HepG2 (cell line): ENCODE measurements at regions not wholly inside any gene's neighbourhood (a gene's known extent, or its start where the extent isn't known, plus 50 kb on each side); places are given as distances from the start of the nearest gene placed in this dataset.

Source experiments
- ATAC-seq: fragments of 200-7000 bp; cut with Tn5 transposase; 3 replicates; pipeline ENCODE4 v1.9.1; 2020; ENCODE audit warnings: mild to moderate bottlenecking, moderate library complexity
- BruUV-seq: library from RNA; stranded (reverse); fragments of 400-500 nt; replicated peaks from 2 replicates; lab custom pipeline; 2021; lab: Mats Ljungman, UMichigan
- CTCF ChIA-PET: fragments of 300-600 bp; formaldehyde crosslinking; extraction: SDS; loops from one replicate; lab custom pipeline; 2021; ENCODE audit warnings: low total read pairs, inconsistent platforms, low intra/inter-chr PET ratio; lab: Yijun Ruan, JAX
- POLR2A ChIA-PET: fragments of 350-600 bp; sonication (Branson Sonifier 250); formaldehyde crosslinking; loops from one replicate; lab custom pipeline; 2020; ENCODE audit warnings: antibody characterized with exemption, inconsistent platforms; lab: Yijun Ruan, JAX
- DNase-seq: peaks from one replicate; pipeline ENCODE4 v3.0.0-alpha.2; 2015; ENCODE audit warnings: low spot score
- FAIRE-seq: peaks from 3 replicates; lab custom pipeline; 2011; peaks lifted over from hg19 to GRCh38; lab: Jason Lieb, UNC
- H2AFZ ChIP-seq: one replicate; pipeline ENCODE4 v1.6.1; 2011; ENCODE audit warnings: low read length, inconsistent platforms
- H3K27ac ChIP-seq: fragments of 300-600 bp; 3 replicates; pipeline ENCODE4 v1.8.0; 2011; ENCODE audit warnings: mixed run types, mild to moderate bottlenecking, mixed read lengths, low read length, inconsistent platforms; ENCODE audit not compliant: insufficient read depth; ENCODE audit errors: extremely low read length
- H3K27me3 ChIP-seq, 2 experiments: fragments of 200-600 bp in 1 of 2; 2 replicates in 1 of 2; 3 replicates in 1 of 2; pipeline versions ENCODE4 v1.6.0 to v1.8.0; 2011; ENCODE audit warnings: low read length in 2 of 2, mild to moderate bottlenecking in 2 of 2, moderate library complexity in 2 of 2, inconsistent platforms in 1 of 2; ENCODE audit not compliant: insufficient read depth in 2 of 2, control insufficient read depth in 1 of 2
- H3K36me3 ChIP-seq, 2 experiments: fragments of 200-600 bp in 1 of 2; replicated peaks in 1 of 2; 2 replicates in 1 of 2; 3 replicates in 1 of 2; pipeline versions ENCODE4 v1.5.1 to v1.8.0; 2011; ENCODE audit warnings: low read length in 2 of 2, inconsistent platforms in 1 of 2; ENCODE audit not compliant: insufficient read depth in 2 of 2, control insufficient read depth in 1 of 2
- H3K4me1 ChIP-seq: 2 replicates; pipeline ENCODE4 v1.5.1; 2012; ENCODE audit warnings: low read length, inconsistent platforms; ENCODE audit not compliant: insufficient read depth
- H3K4me2 ChIP-seq: 2 replicates; pipeline ENCODE4 v1.6.0; 2011; ENCODE audit warnings: low read depth, low read length, inconsistent platforms
- H3K4me3 ChIP-seq, 3 experiments: fragments of 200-600 bp in 1 of 3; sonication (generic), shearing (Covaris generic) in 1 of 3; replicated peaks in 1 of 3; 2 replicates each; pipeline ENCODE4 v1.5.1; 2011 to 2016; ENCODE audit warnings: low read length in 3 of 3, inconsistent platforms in 2 of 3, low read depth in 2 of 3, mild to moderate bottlenecking in 2 of 3, control low read depth in 1 of 3, mixed read lengths in 1 of 3; ENCODE audit not compliant: insufficient read depth in 1 of 3
- H3K79me2 ChIP-seq: one replicate; pipeline ENCODE4 v1.6.1; 2011; ENCODE audit warnings: low read length, inconsistent platforms; ENCODE audit not compliant: insufficient read depth
- H3K9ac ChIP-seq: 2 replicates; pipeline ENCODE4 v1.6.0; 2011; ENCODE audit warnings: mild to moderate bottlenecking, low read depth, low read length, inconsistent platforms; ENCODE audit not compliant: insufficient read depth
- H3K9me3 ChIP-seq: 2 replicates; pipeline ENCODE4 v1.5.1; 2012; ENCODE audit warnings: mild to moderate bottlenecking, low read length
- H4K20me1 ChIP-seq: 2 replicates; pipeline ENCODE4 v1.6.0; 2011; ENCODE audit warnings: inconsistent platforms, mild to moderate bottlenecking, low read length, moderate library complexity; ENCODE audit not compliant: insufficient read depth
- CBX1 ChIP-seq: IDR thresholded peaks from one replicate; pipeline ENCODE4 v1.6.1; 2016; ENCODE audit warnings: antibody characterized with exemption, low read depth
- CTCF ChIP-seq: sonication (generic); formaldehyde crosslinking; IDR thresholded peaks from 2 replicates; pipeline ENCODE4 v1.5.0; 2020; ENCODE audit warnings: mild to moderate bottlenecking, missing genetic modification reagents, moderate library complexity
- IRF2 ChIP-seq: IDR thresholded peaks from 2 replicates; pipeline ENCODE4 v1.6.1; 2018; ENCODE audit warnings: missing genetic modification reagents, missing compliant biosample characterization
- SPEN ChIP-seq: sonication (generic); formaldehyde crosslinking; IDR thresholded peaks from 2 replicates; pipeline ENCODE4 v1.5.1; 2020; ENCODE audit warnings: low read depth, mild to moderate bottlenecking, missing genetic modification reagents
- TRIM22 ChIP-seq: fragments of 450-650 bp; IDR thresholded peaks from 2 replicates; pipeline ENCODE4 v1.6.1; 2017
- TSC22D2 ChIP-seq: sonication (generic); formaldehyde crosslinking; IDR thresholded peaks from 2 replicates; pipeline ENCODE4 v1.5.1; 2020; ENCODE audit warnings: missing genetic modification reagents, mild to moderate bottlenecking, borderline replicate concordance
- ZNF354B ChIP-seq: sonication (generic); formaldehyde crosslinking; IDR thresholded peaks from 2 replicates; pipeline ENCODE4 v1.8.0; 2022; ENCODE audit warnings: mild to moderate bottlenecking, missing genetic modification reagents
- ZNF484 ChIP-seq: sonication (generic); formaldehyde crosslinking; IDR thresholded peaks from 2 replicates; pipeline ENCODE4 v1.5.1; 2020; ENCODE audit warnings: mild to moderate bottlenecking, low read depth, missing genetic modification reagents, borderline replicate concordance
- ZNF747 ChIP-seq: sonication (generic); formaldehyde crosslinking; IDR thresholded peaks from 2 replicates; pipeline ENCODE4 v1.8.1; 2023; ENCODE audit warnings: missing genetic modification reagents, mild to moderate bottlenecking, borderline replicate concordance
- ZSCAN5A ChIP-seq: sonication (generic); formaldehyde crosslinking; IDR thresholded peaks from 2 replicates; pipeline ENCODE4 v1.8.0; 2022; ENCODE audit warnings: mild to moderate bottlenecking, missing genetic modification reagents, borderline replicate concordance
- WGBS: methylation state at CpG from one replicate; pipeline ENCODE4 v1.1.6; 2017; ENCODE audit warnings: low lambda C conversion rate; 5-methylcytosine and 5-hydroxymethylcytosine counted together
- in situ Hi-C: cut with HindIII; loops from 2 replicates; pipeline ENCODE4 v1.10.0; 2017; ENCODE audit warnings: low pct_unique_long_range_greater_than_20kb; ENCODE audit not compliant: extremely low pct_ligation_motif_present
- intact Hi-C: fragments of 100-400 bp; cut with micrococcal nuclease; formaldehyde crosslinking; loops from one replicate; pipeline ENCODE4 v1.10.0; 2022; ENCODE audit not compliant: unreplicated experiment

- no peak for ATAC-seq
- CTCF ChIA-PET = no interaction called here
- 15% methylated on average over 2 of the region's 2 CpGs for WGBS
These were observed 88.2 kb downstream of the KCTD12 start for GRCh38 chr13:76798037-76798436.

More at GRCh38 chr13:76798037-76798436, 88.2 kb downstream of the KCTD12 start:
- H3K9ac ChIP-seq = no peak overlapping the region
- H3K36me3 ChIP-seq = no peaks in the 10 kb centered on the region
- no peak for TF ChIP-seq CTCF (CRISPR knock-in tag)
- no peak for TF ChIP-seq ZNF354B
- TF ChIP-seq ZNF484 (CRISPR knock-in tag) = no peak
- TF ChIP-seq ZNF747 (CRISPR knock-in tag) = no peak
- no peak for TF ChIP-seq TRIM22
- TF ChIP-seq TSC22D2 = no peak
- no peak for TF ChIP-seq SPEN (CRISPR knock-in tag)
- no peak for TF ChIP-seq ZSCAN5A (CRISPR knock-in tag)
- TF ChIP-seq CBX1 = no peak
- TF ChIP-seq IRF2 = no peak
- BruUV-seq = no TSS peak
- intact Hi-C loops (no loop called here), in situ Hi-C loops (no loop called here)
- H3K9me3 ChIP-seq = no peaks in the 10 kb centered on the region
- H3K27ac ChIP-seq = no peak overlapping the region
- H3K79me2 ChIP-seq = no peaks in the 10 kb centered on the region
- H2AFZ ChIP-seq = no peak overlapping the region
- no peak overlapping the region for H3K4me3 ChIP-seq
- no peaks in the 10 kb centered on the region for H3K27me3 ChIP-seq
- no peaks in the 10 kb centered on the region for H3K4me1 ChIP-seq
- H4K20me1 ChIP-seq = no peaks in the 10 kb centered on the region
- FAIRE-seq = no peak
- no peak overlapping the region for H3K4me2 ChIP-seq
- POLR2A ChIA-PET = no interaction called here
- DNase-seq = no peak
